ENCODE measurements at regions not wholly inside any gene's neighbourhood (a gene's known extent, or its start where the extent isn't known, plus 50 kb on each side); places are given as distances from the start of the nearest gene placed in this dataset.

DNA sequence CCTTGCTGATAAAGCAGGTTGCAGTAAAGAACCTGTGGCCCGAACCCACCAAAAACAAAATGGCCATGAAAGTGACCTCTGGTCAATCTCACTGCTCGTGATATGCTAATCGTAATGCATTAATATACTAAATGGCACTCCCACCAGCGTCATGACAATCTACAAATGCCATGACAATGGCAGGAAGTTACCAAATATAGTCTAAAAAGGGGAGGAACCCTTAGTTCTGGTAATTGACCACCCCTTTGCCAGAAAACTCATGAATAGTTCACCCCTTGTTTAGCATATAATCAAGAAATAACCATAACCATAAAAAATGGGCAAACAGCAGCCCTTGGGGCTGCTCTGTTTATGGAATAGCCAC, 1139.4 kb upstream of the LRRN3 start:
- DNase-seq = no peak
- no peak overlapping the region for H3K4me3 ChIP-seq (replicated peaks in 1 of 3)
- no peak overlapping the region for H3K27ac ChIP-seq
- no peaks in the 10 kb centered on the region for H3K36me3 ChIP-seq
- H3K4me1 ChIP-seq = no peaks in the 10 kb centered on the region
- no peaks in the 10 kb centered on the region for H3K27me3 ChIP-seq
- intact Hi-C loops (cut with DNase I) = no loop called here
- no peaks in the 10 kb centered on the region for H3K9me3 ChIP-seq
- no peak for TF ChIP-seq POLR2A (IDR thresholded peaks at IDR 0.05)
- TF ChIP-seq, protein P1, sequence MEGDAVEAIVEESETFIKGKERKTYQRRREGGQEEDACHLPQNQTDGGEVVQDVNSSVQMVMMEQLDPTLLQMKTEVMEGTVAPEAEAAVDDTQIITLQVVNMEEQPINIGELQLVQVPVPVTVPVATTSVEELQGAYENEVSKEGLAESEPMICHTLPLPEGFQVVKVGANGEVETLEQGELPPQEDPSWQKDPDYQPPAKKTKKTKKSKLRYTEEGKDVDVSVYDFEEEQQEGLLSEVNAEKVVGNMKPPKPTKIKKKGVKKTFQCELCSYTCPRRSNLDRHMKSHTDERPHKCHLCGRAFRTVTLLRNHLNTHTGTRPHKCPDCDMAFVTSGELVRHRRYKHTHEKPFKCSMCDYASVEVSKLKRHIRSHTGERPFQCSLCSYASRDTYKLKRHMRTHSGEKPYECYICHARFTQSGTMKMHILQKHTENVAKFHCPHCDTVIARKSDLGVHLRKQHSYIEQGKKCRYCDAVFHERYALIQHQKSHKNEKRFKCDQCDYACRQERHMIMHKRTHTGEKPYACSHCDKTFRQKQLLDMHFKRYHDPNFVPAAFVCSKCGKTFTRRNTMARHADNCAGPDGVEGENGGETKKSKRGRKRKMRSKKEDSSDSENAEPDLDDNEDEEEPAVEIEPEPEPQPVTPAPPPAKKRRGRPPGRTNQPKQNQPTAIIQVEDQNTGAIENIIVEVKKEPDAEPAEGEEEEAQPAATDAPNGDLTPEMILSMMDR (IDR thresholded peaks at IDR 0.05) = no peak
- WGBS, 2 donors = 87 to 94% methylated on average over 4 of the region's 4 CpGs

DNA sequence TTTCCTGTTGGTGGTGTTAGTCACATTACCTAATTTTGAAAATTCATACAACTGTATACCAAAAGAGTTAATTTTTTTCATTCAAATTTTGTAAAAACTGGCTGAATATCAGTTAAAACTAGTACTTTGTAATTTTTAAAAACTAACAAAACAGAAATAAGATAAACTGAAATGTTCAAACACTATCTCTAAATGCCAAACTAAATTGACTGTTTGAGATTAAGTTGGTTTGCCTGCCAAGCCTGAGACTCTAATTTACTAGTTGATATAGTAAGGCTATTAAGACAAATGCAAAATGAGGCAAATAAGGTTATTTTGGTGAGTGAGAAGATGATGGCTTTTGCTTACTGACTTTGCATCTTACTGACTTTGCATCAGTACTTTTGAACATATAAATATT, 1134.9 kb upstream of the LRRN3 start:
- TF ChIP-seq, protein P1 (IDR thresholded peaks at IDR 0.05) = no peak
- TF ChIP-seq POLR2A (IDR thresholded peaks at IDR 0.05) = no peak
- no peak overlapping the region for H3K4me3 ChIP-seq (replicated peaks in 1 of 3)
- H3K36me3 ChIP-seq = no peaks in the 10 kb centered on the region
- H3K4me1 ChIP-seq = no peaks in the 10 kb centered on the region
- H3K9me3 ChIP-seq = no peaks in the 10 kb centered on the region
- no peak for DNase-seq
- intact Hi-C loops (cut with DNase I) = no loop called here
- H3K27ac ChIP-seq = no peak overlapping the region
- H3K27me3 ChIP-seq = no peaks in the 10 kb centered on the region

DNA sequence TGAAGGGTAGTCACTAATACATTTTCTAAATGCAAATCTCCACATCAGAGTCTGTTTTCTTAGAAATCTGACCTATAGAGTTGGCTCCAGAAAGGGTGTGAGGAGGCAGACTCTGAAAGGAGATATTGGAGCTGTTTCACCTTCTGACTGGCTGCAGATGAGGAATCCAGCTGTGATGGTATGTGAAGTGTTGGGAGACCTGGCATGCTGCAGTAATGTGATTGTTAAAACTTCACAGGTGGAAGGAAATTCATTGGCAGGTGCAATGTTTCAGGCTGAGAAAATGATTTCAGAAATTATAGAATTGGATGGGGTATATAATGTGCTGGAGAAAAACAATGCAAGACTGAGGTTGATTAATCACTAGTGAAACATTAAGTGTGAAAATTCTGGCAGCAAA, 1134.0 kb upstream of the LRRN3 start:
- H3K4me1 ChIP-seq = no peaks in the 10 kb centered on the region
- no peak overlapping the region for H3K4me3 ChIP-seq (replicated peaks in 1 of 3)
- DNase-seq = no peak
- no peaks in the 10 kb centered on the region for H3K36me3 ChIP-seq
- TF ChIP-seq, protein P1 (IDR thresholded peaks at IDR 0.05) = no peak
- no peak overlapping the region for H3K27ac ChIP-seq
- intact Hi-C loops (cut with DNase I) = no loop called here
- H3K27me3 ChIP-seq = no peaks in the 10 kb centered on the region
- H3K9me3 ChIP-seq = no peaks in the 10 kb centered on the region

GRCh38 chr7:109963741-109964140, 1127.2 kb upstream of the LRRN3 start:
- H3K4me3 ChIP-seq (replicated peaks in 1 of 3) = no peak overlapping the region
- DNase-seq = no peak
- TF ChIP-seq, protein P1 (IDR thresholded peaks at IDR 0.05) = no peak
- TF ChIP-seq POLR2A (IDR thresholded peaks at IDR 0.05) = no peak
- 95 to 97% methylated on average over 3 of the region's 3 CpGs for WGBS, 2 donors
- H3K4me1 ChIP-seq = no peaks in the 10 kb centered on the region
- no peaks in the 10 kb centered on the region for H3K36me3 ChIP-seq
- intact Hi-C loops (cut with DNase I) = no loop called here
- H3K27me3 ChIP-seq = no peaks in the 10 kb centered on the region
- no peak overlapping the region for H3K27ac ChIP-seq
- no peaks in the 10 kb centered on the region for H3K9me3 ChIP-seq

- Histone ChIP-seq H3K9me3 (no peaks in the 10 kb centered on the region), H3K4me1 (no peaks in the 10 kb centered on the region), H3K36me3 (no peaks in the 10 kb centered on the region), H3K27me3 (no peaks in the 10 kb centered on the region), H3K27ac (no peak overlapping the region), H3K4me3 (replicated peaks in 1 of 3) (no peak overlapping the region)
- intact Hi-C loops (cut with DNase I) = no loop called here
- TF ChIP-seq POLR2A (IDR thresholded peaks at IDR 0.05) = no peak
- TF ChIP-seq, protein P1 (IDR thresholded peaks at IDR 0.05) = no peak
- WGBS, 2 donors = 80 to 89% methylated on average over 2 of the region's 2 CpGs
- DNase-seq = no peak
Measured at GRCh38 chr7:109964780-109965179, 1126.1 kb upstream of the LRRN3 start.

All from thyroid gland (tissue), 4 donors.